Retinal pigment epithelial cell (primary cell): ENCODE measurements at regions not wholly inside any gene's neighbourhood (a gene's known extent, or its start where the extent isn't known, plus 50 kb on each side); places are given as distances from the start of the nearest gene placed in this dataset.
A peak's percentile ranks its signal among the peaks of the same experiment; 100 is the strongest.

Source experiments
- DNase-seq: peaks from one replicate; pipeline ENCODE4 v3.0.0-alpha.2; 2010; ENCODE audit warnings: low read depth
- H3K4me3 ChIP-seq: 2 replicates; pipeline ENCODE4 v1.5.1; 2011; ENCODE audit warnings: mild to moderate bottlenecking, low read length, control low read depth, moderate library complexity
- TF ChIP-seq, protein P1 (sequence below): conservative IDR thresholded peaks from 2 replicates; pipeline ENCODE4 v1.5.1; 2011; ENCODE audit warnings: low read depth, low read length, control low read depth, inconsistent platforms

DNA sequence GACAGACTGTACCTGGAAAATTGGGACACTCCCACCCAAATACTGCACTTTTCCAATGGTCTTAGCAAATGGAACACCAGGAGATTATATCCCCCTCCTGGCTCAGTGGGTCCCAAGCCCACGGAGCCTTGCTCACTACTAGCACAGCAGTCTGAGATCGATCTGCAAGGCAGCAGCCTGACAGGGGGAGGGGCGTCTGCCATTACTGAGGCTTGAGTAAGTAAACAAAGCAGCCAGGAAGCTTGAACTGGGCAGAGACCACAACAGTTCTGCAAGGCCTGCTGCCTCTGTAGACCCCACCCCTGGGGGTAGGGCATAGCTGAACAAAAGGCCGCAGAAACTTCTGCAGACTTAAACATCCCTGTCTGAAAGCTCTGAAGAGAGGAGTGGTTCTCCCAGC, 260.0 kb upstream of the ST8SIA4 start:
- TF ChIP-seq, protein P1, sequence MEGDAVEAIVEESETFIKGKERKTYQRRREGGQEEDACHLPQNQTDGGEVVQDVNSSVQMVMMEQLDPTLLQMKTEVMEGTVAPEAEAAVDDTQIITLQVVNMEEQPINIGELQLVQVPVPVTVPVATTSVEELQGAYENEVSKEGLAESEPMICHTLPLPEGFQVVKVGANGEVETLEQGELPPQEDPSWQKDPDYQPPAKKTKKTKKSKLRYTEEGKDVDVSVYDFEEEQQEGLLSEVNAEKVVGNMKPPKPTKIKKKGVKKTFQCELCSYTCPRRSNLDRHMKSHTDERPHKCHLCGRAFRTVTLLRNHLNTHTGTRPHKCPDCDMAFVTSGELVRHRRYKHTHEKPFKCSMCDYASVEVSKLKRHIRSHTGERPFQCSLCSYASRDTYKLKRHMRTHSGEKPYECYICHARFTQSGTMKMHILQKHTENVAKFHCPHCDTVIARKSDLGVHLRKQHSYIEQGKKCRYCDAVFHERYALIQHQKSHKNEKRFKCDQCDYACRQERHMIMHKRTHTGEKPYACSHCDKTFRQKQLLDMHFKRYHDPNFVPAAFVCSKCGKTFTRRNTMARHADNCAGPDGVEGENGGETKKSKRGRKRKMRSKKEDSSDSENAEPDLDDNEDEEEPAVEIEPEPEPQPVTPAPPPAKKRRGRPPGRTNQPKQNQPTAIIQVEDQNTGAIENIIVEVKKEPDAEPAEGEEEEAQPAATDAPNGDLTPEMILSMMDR: no peak

DNA sequence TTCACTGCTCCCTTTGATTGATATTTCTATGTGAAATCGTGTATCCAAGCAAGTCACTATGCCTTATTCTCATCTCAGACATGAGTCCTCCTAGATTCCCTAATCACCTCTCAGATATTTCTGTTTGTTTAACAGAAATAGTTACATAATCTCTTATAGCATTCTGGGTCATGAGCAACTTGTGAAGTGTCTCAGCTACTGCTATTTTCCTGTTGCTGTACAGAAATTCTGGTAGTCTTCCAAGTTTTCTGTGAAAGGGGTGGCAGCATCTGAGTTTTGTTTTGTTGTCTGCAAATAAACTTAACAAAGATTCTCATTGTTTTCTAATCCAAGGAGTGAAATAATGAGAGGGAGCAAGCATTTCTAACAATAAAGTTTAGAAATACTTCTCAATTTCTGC, 256.9 kb upstream of the ST8SIA4 start:
- DNase-seq: peak; percentile 44
- TF ChIP-seq, protein P1: no peak
- H3K4me3 ChIP-seq: no peak overlapping the region

More for the DNA sequence above, 260.0 kb upstream of the ST8SIA4 start:
- H3K4me3 ChIP-seq: no peak overlapping the region
- DNase-seq: no peak

DNA sequence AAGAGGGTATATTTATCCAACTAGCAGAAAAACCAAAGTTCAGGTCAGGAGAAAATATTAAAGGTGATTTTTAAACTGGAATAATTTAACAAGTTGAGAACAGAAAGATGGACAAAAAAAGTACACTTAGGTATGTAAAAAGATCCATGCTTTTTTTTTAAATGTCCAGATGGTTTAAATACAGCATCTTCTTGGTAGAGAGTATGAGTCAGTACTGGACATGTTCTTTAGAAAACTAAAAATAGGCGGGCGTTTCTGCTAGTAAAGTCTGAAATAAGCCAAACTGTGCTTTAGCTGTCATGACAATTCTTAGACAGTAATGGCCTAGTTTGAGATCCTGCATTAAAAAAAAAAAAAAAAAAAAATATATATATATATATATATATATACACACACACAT, 255.9 kb upstream of the ST8SIA4 start:
- no peak overlapping the region for H3K4me3 ChIP-seq
- TF ChIP-seq, protein P1: no peak
- no peak for DNase-seq

DNA sequence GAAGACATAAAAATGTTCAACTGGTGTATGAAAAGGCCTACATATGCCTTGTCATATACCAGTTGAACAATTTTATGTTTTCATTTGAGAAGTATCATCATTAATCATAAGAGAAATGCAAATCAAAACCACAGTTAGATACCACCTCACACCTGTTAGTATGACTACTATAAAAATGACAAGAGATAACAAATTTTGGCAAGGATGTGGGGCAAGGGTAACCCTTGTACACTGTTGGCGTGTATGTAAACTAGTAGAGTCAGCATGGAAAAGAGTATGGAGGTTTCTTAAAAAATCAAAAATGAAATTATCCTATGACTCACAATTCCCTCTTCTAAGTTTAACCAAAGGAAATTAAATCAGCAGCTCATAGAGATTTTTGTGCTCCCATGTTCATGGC, 250.4 kb upstream of the ST8SIA4 start:
- TF ChIP-seq, protein P1: no peak
- no peak for DNase-seq

DNA sequence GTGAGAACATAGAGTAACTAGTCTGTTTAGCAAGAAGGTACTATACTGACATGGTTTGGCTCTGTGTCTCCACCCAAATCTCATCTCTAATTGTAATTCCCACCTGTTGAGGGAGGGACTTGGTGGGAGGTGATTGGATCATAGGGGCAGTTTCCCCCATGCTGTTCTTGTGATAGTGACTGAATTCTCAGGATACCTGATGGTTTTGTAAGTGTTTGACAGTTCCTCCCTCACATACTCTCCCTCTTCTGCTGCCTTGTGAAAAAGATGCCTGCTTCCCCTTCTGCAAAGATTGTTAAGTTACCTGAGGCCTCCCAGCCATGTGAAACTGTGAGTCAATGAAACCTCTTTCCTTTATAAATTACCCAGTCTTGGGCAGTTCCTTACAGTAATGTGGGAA, 240.4 kb upstream of the ST8SIA4 start:
- DNase-seq: no peak
- TF ChIP-seq, protein P1: no peak
- H3K4me3 ChIP-seq: no peak overlapping the region

More for the DNA sequence above, 250.4 kb upstream of the ST8SIA4 start:
- H3K4me3 ChIP-seq: no peak overlapping the region

DNA sequence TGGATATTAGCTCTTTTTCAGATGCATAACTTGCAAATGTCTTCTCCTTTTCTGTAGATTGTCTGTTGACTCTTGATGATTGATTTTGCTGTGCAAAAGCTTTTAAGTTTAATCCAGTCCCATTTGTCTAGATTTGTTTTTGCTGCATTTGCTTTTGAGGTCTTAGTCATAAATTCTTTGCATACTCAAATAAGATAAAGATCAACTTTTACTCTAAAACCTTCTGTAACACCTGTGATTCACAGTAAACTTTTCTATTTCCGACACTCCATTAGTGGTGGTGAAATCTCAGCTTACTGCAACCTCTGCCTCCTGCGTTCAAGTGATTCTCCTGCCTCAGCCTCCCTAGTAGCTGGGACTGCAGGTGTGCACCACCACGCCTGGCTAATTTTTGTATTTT, 239.0 kb upstream of the ST8SIA4 start:
- DNase-seq: no peak
- TF ChIP-seq, protein P1: no peak
- no peak overlapping the region for H3K4me3 ChIP-seq

DNA sequence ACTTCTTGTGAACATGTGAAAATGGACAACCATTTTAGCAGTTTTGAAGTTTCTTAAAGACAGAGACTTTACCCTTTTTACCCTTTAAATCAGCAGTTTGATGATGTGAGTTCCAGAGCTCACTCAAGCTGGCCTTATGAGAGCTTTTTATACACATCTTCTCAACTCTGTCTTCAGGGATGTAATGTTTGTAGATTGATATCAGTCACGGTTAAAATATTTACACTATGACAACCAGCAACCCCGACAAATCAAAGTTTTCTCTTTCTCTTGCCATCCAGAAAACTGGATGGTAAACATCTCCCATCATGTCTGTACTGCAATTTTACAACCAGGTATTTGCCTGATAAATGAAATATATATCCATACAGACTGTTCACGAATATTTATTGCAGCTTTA, 233.4 kb upstream of the ST8SIA4 start:
- DNase-seq: no peak
- TF ChIP-seq, protein P1: no peak
- H3K4me3 ChIP-seq: no peak overlapping the region
